H9 (cell line): ENCODE measurements at regions not wholly inside any gene's neighbourhood (a gene's known extent, or its start where the extent isn't known, plus 50 kb on each side); places are given as distances from the start of the nearest gene placed in this dataset.

Experiments
- DNase-seq: peaks from one replicate; pipeline ENCODE4 v3.0.0-alpha.2; 2017
- H2AFZ ChIP-seq: one replicate; pipeline ENCODE4 v1.6.1; 2013; ENCODE audit warnings: mild to moderate bottlenecking, low read length, control low read depth, moderate library complexity
- H2AK5ac ChIP-seq: 2 replicates; pipeline ENCODE4 v1.6.1; 2013; ENCODE audit warnings: low read length, control low read depth, mixed read lengths; ENCODE audit not compliant: insufficient read length
- H2BK120ac ChIP-seq: one replicate; pipeline ENCODE4 v1.6.1; 2013; ENCODE audit warnings: low read depth, mild to moderate bottlenecking, low read length, control low read depth, inconsistent platforms; ENCODE audit not compliant: poor library complexity, severe bottlenecking
- H2BK12ac ChIP-seq: 2 replicates; pipeline ENCODE4 v1.6.1; 2013; ENCODE audit warnings: low read length, control low read depth, mixed read lengths, low read depth; ENCODE audit not compliant: insufficient read length
- H2BK15ac ChIP-seq: 2 replicates; pipeline ENCODE4 v1.6.1; 2013; ENCODE audit warnings: low read depth, low read length, control low read depth
- H2BK20ac ChIP-seq: one replicate; pipeline ENCODE4 v1.6.1; 2013; ENCODE audit warnings: low read depth, mild to moderate bottlenecking, low read length, control low read depth, inconsistent platforms; ENCODE audit not compliant: poor library complexity, severe bottlenecking
- H2BK5ac ChIP-seq: 2 replicates; pipeline ENCODE4 v1.6.1; 2013; ENCODE audit warnings: low read length, control low read depth, mixed read lengths; ENCODE audit not compliant: insufficient read length
- H3K14ac ChIP-seq: 2 replicates; pipeline ENCODE4 v1.6.1; 2013; ENCODE audit warnings: low read length, control low read depth; ENCODE audit not compliant: insufficient read depth
- H3K18ac ChIP-seq: 2 replicates; pipeline ENCODE4 v1.6.1; 2013; ENCODE audit warnings: low read depth, mild to moderate bottlenecking, mixed read lengths, low read length, control low read depth; ENCODE audit not compliant: insufficient read length
- H3K23ac ChIP-seq: 2 replicates; pipeline ENCODE4 v1.6.1; 2013; ENCODE audit warnings: low read length, control low read depth, mixed read lengths, low read depth; ENCODE audit not compliant: insufficient read length
- H3K23me2 ChIP-seq: 2 replicates; pipeline ENCODE4 v1.6.1; 2013; ENCODE audit warnings: low read depth, mild to moderate bottlenecking, mixed read lengths, low read length, control low read depth; ENCODE audit not compliant: insufficient read length, poor library complexity, severe bottlenecking
- H3K27ac ChIP-seq: 2 replicates; pipeline ENCODE4 v1.5.1; 2013; ENCODE audit warnings: low read length, control low read depth, mixed read lengths, low read depth; ENCODE audit not compliant: insufficient read length
- H3K27me3 ChIP-seq: 2 replicates; pipeline ENCODE4 v1.6.1; 2013; ENCODE audit warnings: low read length, control low read depth, inconsistent platforms; ENCODE audit not compliant: insufficient read depth
- H3K4ac ChIP-seq: 2 replicates; pipeline ENCODE4 v1.6.1; 2013; ENCODE audit warnings: low read depth, mild to moderate bottlenecking, control low read depth, inconsistent platforms, low read length, moderate library complexity
- H3K4me1 ChIP-seq: 2 replicates; pipeline ENCODE4 v1.6.1; 2013; ENCODE audit warnings: low read length, control low read depth, inconsistent platforms; ENCODE audit not compliant: insufficient read depth
- H3K4me2 ChIP-seq: 2 replicates; pipeline ENCODE4 v1.6.1; 2013; ENCODE audit warnings: low read length, control low read depth, mixed read lengths; ENCODE audit not compliant: insufficient read length, insufficient read depth
- H3K56ac ChIP-seq: 2 replicates; pipeline ENCODE4 v1.6.1; 2013; ENCODE audit warnings: low read depth, mild to moderate bottlenecking, mixed read lengths, low read length, control low read depth; ENCODE audit not compliant: insufficient read length
- H3K79me1 ChIP-seq: 2 replicates; pipeline ENCODE4 v1.6.1; 2013; ENCODE audit warnings: low read depth, mild to moderate bottlenecking, moderate library complexity, low read length, control low read depth, inconsistent platforms; ENCODE audit not compliant: insufficient read depth, poor library complexity, severe bottlenecking
- H3K79me2 ChIP-seq: 2 replicates; pipeline ENCODE4 v1.6.1; 2013; ENCODE audit warnings: low read length, control low read depth, inconsistent platforms; ENCODE audit not compliant: insufficient read depth
- H3K9ac ChIP-seq: 2 replicates; pipeline ENCODE4 v1.6.1; 2013; ENCODE audit warnings: low read length, control low read depth, mixed read lengths; ENCODE audit not compliant: insufficient read length; ENCODE audit errors: extremely low read depth
- H3K9me3 ChIP-seq: one replicate; pipeline ENCODE4 v1.6.1; 2013; ENCODE audit warnings: low read depth, low read length, inconsistent platforms; ENCODE audit not compliant: control insufficient read depth
- H3T11ph ChIP-seq: one replicate; pipeline ENCODE4 v1.6.1; 2013; ENCODE audit warnings: mild to moderate bottlenecking, low read length, control low read depth, inconsistent platforms
- H4K20me1 ChIP-seq: one replicate; pipeline ENCODE4 v1.6.1; 2013; ENCODE audit not compliant: control insufficient read depth, insufficient read length, insufficient read depth
- H4K5ac ChIP-seq: 2 replicates; pipeline ENCODE4 v1.6.1; 2013; ENCODE audit warnings: low read depth, mild to moderate bottlenecking, mixed read lengths, low read length, control low read depth; ENCODE audit not compliant: insufficient read length
- H4K8ac ChIP-seq: replicated peaks from 2 replicates; pipeline ENCODE4 v1.6.1; 2013; ENCODE audit warnings: low read length, control low read depth, mixed read lengths, low read depth; ENCODE audit not compliant: insufficient read length
- H4K91ac ChIP-seq: 2 replicates; pipeline ENCODE4 v1.6.1; 2013; ENCODE audit warnings: low read depth, mild to moderate bottlenecking, moderate library complexity, mixed read lengths, low read length, control low read depth; ENCODE audit not compliant: insufficient read length
- H3K27ac Mint-ChIP-seq, 3 experiments: 2 replicates in 2 of 3; 3 replicates in 1 of 3; pipeline ENCODE4 v1.8.0; 2020 to 2021; ENCODE audit warnings: mixed read lengths in 3 of 3, mild to moderate bottlenecking in 1 of 3, moderate library complexity in 1 of 3
- H3K27me3 Mint-ChIP-seq: 2 replicates; pipeline ENCODE4 v1.8.0; 2021; ENCODE audit warnings: low read depth, mild to moderate bottlenecking, moderate library complexity, mixed read lengths
- H3K36me3 Mint-ChIP-seq, 3 experiments: 2 replicates in 2 of 3; 3 replicates in 1 of 3; pipeline ENCODE4 v1.8.0; 2020 to 2021; ENCODE audit warnings: low read depth in 3 of 3, mixed read lengths in 3 of 3; ENCODE audit not compliant: insufficient read depth in 1 of 3
- H3K4me1 Mint-ChIP-seq, 2 experiments: 2 replicates each; pipeline ENCODE4 v1.8.0; 2020; ENCODE audit warnings: mixed read lengths in 2 of 2
- H3K4me3 Mint-ChIP-seq, 2 experiments: 2 replicates in 1 of 2; 3 replicates in 1 of 2; pipeline ENCODE4 v1.8.0; 2020 to 2021; ENCODE audit warnings: mild to moderate bottlenecking in 2 of 2, mixed read lengths in 2 of 2, moderate library complexity in 1 of 2
- H3K9me3 Mint-ChIP-seq, 2 experiments: 2 replicates in 1 of 2; 3 replicates in 1 of 2; pipeline ENCODE4 v1.8.0; 2020; ENCODE audit warnings: mild to moderate bottlenecking in 2 of 2, mixed read lengths in 2 of 2, moderate library complexity in 1 of 2
- WGBS: extraction: QIAGEN DNeasy Blood & Tissue Kit; methylation state at CpG from one replicate; pipeline ENCODE4 v1.1.7; 2013; ENCODE audit warnings: missing lambda C conversion rate, low lambda C conversion rate, mixed read lengths; ENCODE audit not compliant: insufficient read length; ENCODE audit errors: extremely low coverage; 5-methylcytosine and 5-hydroxymethylcytosine counted together
- TF ChIP-seq, protein P1 (sequence below): fragments of 200-600 bp; sonication (generic); conservative IDR thresholded peaks from 3 replicates; pipeline ENCODE4 v1.8.0; 2021; ENCODE audit warnings: antibody characterized with exemption, mild to moderate bottlenecking

- Mint-ChIP-seq H3K27me3 (no peaks in the 10 kb centered on the region), H3K36me3 (no peaks in the 10 kb centered on the region; a peak in 2 of 7 replicates), H3K4me1 (no peaks in the 10 kb centered on the region), H3K27ac (no peak overlapping the region), H3K4me3 (no peak overlapping the region), H3K9me3 (peaks cover 9 to 18% of the 10 kb centered on the region in 2 experiments; a peak in 4 of 5 replicates)
- no CpG with 5 or more reads among the region's 1 CpG for WGBS
- Histone ChIP-seq H2BK120ac (no peak overlapping the region), H3K27ac (no peak overlapping the region), H2BK20ac (no peak overlapping the region), H3K56ac (no peak overlapping the region), H4K20me1 (no peaks in the 10 kb centered on the region), H3K79me2 (no peaks in the 10 kb centered on the region), H2BK12ac (no peak overlapping the region), H3K4me2 (no peak overlapping the region), H2BK15ac (no peak overlapping the region), H3K9me3 (no peaks in the 10 kb centered on the region), H3T11ph (no peak overlapping the region), H3K4ac (no peak overlapping the region), H2BK5ac (no peak overlapping the region), H3K9ac (no peak overlapping the region), H3K4me1 (no peaks in the 10 kb centered on the region), H2AK5ac (no peak overlapping the region), H4K8ac (no peak overlapping the region), H3K27me3 (no peaks in the 10 kb centered on the region), H3K23ac (no peak overlapping the region), H3K23me2 (no peaks in the 10 kb centered on the region), H2AFZ (no peak overlapping the region), H4K91ac (no peak overlapping the region), H4K5ac (no peak overlapping the region), H3K14ac (no peak overlapping the region), H3K18ac (no peak overlapping the region), H3K79me1 (no peaks in the 10 kb centered on the region)
- no peak for DNase-seq
- TF ChIP-seq, protein P1, sequence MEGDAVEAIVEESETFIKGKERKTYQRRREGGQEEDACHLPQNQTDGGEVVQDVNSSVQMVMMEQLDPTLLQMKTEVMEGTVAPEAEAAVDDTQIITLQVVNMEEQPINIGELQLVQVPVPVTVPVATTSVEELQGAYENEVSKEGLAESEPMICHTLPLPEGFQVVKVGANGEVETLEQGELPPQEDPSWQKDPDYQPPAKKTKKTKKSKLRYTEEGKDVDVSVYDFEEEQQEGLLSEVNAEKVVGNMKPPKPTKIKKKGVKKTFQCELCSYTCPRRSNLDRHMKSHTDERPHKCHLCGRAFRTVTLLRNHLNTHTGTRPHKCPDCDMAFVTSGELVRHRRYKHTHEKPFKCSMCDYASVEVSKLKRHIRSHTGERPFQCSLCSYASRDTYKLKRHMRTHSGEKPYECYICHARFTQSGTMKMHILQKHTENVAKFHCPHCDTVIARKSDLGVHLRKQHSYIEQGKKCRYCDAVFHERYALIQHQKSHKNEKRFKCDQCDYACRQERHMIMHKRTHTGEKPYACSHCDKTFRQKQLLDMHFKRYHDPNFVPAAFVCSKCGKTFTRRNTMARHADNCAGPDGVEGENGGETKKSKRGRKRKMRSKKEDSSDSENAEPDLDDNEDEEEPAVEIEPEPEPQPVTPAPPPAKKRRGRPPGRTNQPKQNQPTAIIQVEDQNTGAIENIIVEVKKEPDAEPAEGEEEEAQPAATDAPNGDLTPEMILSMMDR: no peak
These were observed 809.0 kb upstream of the DIAPH2 start for GRCh38 chrX:95875661-95876060.
